Fibroblast of peridontal ligament (primary cell): ENCODE measurements at regions not wholly inside any gene's neighbourhood (a gene's known extent, or its start where the extent isn't known, plus 50 kb on each side); places are given as distances from the start of the nearest gene placed in this dataset.

ENCODE experiments used
- DNase-seq: peaks from one replicate; pipeline ENCODE4 v3.0.0-alpha.2; 2010; ENCODE audit errors: extremely low read depth

GRCh38 chr13:110773480-110773879 is 60.0 kb downstream of the ING1 start:
- no peak for DNase-seq

- DNase-seq = no peak
These were observed 60.6 kb downstream of the ING1 start for GRCh38 chr13:110774051-110774450.

- no peak for DNase-seq
These were observed 61.0 kb downstream of the ING1 start for GRCh38 chr13:110774490-110774889.

GRCh38 chr13:110775576-110775975 is 62.1 kb downstream of the ING1 start:
- no peak for DNase-seq

- no peak for DNase-seq
These were observed 63.8 kb downstream of the ING1 start for GRCh38 chr13:110777251-110777820.

GRCh38 chr13:110779022-110779421 is 65.5 kb downstream of the ING1 start:
- DNase-seq = peak; percentile 18

GRCh38 chr13:110780422-110780821 is 66.9 kb downstream of the ING1 start:
- DNase-seq = peak; percentile 12

- no peak for DNase-seq
These were observed 68.7 kb downstream of the ING1 start for GRCh38 chr13:110782185-110782584.

- DNase-seq = no peak
These were observed 71.2 kb downstream of the ING1 start for GRCh38 chr13:110784704-110785103.

GRCh38 chr13:110788778-110789177 is 75.3 kb downstream of the ING1 start:
- no peak for DNase-seq

GRCh38 chr13:110789871-110790270 is 76.4 kb downstream of the ING1 start:
- DNase-seq = no peak

GRCh38 chr13:110790371-110790770 is 76.9 kb downstream of the ING1 start:
- DNase-seq = no peak

GRCh38 chr13:110794209-110794608 is 80.7 kb downstream of the ING1 start:
- DNase-seq = no peak

GRCh38 chr13:110797230-110797877 is 83.9 kb downstream of the ING1 start:
- DNase-seq = no peak

GRCh38 chr13:110798081-110798994 is 84.8 kb downstream of the ING1 start:
- DNase-seq = no peak

- DNase-seq = peak; percentile 88
These were observed 86.0 kb downstream of the ING1 start for GRCh38 chr13:110799246-110800236.

GRCh38 chr13:110801044-110801443 is 87.5 kb downstream of the ING1 start:
- no peak for DNase-seq

GRCh38 chr13:110802260-110802659 is 88.8 kb downstream of the ING1 start:
- DNase-seq = no peak

- DNase-seq = no peak
These were observed 93.1 kb downstream of the ING1 start for GRCh38 chr13:110806636-110807035.

GRCh38 chr13:110807546-110807945 is 94.0 kb downstream of the ING1 start:
- DNase-seq = no peak

- DNase-seq = peak; percentile 15
These were observed 94.6 kb downstream of the ING1 start for GRCh38 chr13:110808138-110808537.
